SK-N-MC (cell line): ENCODE measurements at regions not wholly inside any gene's neighbourhood (a gene's known extent, or its start where the extent isn't known, plus 50 kb on each side); places are given as distances from the start of the nearest gene placed in this dataset.

ENCODE experiments used
- EZH2 ChIP-seq: fragments of 200-600 bp; sonication (generic); IDR thresholded peaks from one replicate; pipeline ENCODE4 v1.6.1; 2017; ENCODE audit warnings: antibody characterized with exemption
- FOXP2 ChIP-seq: optimal IDR thresholded peaks from 2 replicates; pipeline ENCODE3; 2011; ENCODE audit warnings: mild to moderate bottlenecking, moderate library complexity; ENCODE audit not compliant: insufficient read depth; ENCODE audit errors: extremely low read length, control extremely low read depth
- POLR2AphosphoS5 ChIP-seq: IDR thresholded peaks from 2 replicates; pipeline ENCODE4 v1.6.1; 2012; ENCODE audit warnings: mild to moderate bottlenecking, low read depth, low read length, borderline replicate concordance

- TF ChIP-seq EZH2 = no peak
- TF ChIP-seq POLR2AphosphoS5 = no peak
- TF ChIP-seq FOXP2 = no peak
Measured at GRCh38 chr16:86287664-86288201, 222.6 kb upstream of the FOXF1 start.
